ENCODE measurements at regions not wholly inside any gene's neighbourhood (a gene's known extent, or its start where the extent isn't known, plus 50 kb on each side); places are given as distances from the start of the nearest gene placed in this dataset.
"Not testable (repeated sequence)": the region's sequence is repeated elsewhere in the genome, so short reads cannot be mapped to it uniquely, and the experiment has no call there.

GRCh38 chr4:149987330-149988086 is 90.7 kb upstream of the DCLK2 start:
- DNase-seq = no peak

GRCh38 chr4:149988087-149988410 is 90.2 kb upstream of the DCLK2 start:
- DNase-seq = no peak

DNA sequence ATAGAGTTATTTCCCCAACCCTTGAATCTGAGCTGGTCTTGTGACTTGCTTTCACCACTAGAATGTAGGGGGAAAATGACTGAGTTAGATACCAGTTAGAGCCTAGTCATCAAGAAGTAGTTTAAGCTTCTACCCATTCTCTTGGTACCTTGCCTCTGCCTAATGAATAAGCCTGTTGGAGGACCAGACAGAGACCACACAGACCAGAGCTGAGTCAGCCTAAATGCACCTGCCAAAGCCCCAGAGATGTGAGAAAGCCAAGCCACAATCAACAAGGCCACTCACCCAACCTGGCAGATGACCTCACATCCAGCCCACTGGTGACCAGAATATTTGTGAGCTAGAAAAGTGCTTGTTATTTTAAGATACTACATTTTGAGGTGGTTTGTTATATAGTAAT is 85.2 kb upstream of the DCLK2 start:
- DNase-seq = no peak

DNA sequence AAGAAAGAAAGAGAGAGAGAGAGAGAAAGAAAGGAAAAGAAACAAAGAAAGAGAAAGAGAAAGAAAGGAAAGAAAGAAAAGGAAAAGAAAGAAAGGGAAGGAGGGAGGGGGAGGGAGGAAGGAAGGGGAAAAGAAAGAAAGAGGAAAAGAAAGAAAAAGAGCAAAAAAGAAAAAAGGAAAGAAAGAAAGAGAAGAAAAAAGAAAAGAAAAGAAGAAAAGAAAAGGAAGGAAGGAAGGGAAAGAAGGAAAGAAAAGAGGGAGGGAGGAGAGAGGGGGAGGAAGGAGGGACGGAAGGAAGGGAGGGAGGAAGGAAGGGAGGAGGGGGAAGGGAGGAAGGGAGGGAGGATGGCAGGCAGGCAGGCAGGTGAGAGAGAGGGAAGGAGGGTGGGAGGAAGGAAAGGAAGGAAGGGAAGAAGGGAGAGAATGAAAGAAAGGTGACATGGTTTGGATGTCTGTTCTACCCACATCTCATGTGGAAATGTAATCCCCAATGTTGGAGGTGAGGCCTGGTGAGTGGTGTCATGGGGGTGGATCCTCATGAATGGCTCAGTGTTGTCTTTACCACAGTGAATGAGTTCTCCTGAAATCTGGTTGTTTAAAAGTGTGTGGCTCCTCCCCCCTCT is 83.0 kb upstream of the DCLK2 start:
- DNase-seq = no peak

- DNase-seq = peak in 2 of 3 donors; percentile 13 to 22
Measured at GRCh38 chr4:149997881-149998421, 80.3 kb upstream of the DCLK2 start.

GRCh38 chr4:149999485-150000074 is 78.7 kb upstream of the DCLK2 start:
- DNase-seq = peak; percentile 58 to 69 (median 66)

DNA sequence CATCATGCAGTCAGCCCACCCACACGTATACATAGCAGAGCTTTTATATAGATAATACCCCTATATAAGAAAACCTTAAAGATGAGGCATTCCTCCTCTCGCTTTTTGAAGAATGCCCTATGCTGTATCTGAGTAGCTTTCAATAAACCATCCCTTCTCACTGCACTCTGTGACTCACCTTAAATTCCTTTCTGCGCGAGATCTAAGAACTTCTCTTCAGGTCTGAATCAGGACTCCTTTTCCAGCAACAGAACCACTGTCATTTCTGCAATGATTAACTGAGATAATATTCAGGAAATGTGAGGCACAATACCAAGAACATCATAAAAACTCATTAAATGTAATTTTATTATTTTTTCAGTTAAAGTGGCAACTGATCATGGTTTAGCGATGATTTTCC is 76.4 kb upstream of the DCLK2 start:
- no peak for DNase-seq

DNA sequence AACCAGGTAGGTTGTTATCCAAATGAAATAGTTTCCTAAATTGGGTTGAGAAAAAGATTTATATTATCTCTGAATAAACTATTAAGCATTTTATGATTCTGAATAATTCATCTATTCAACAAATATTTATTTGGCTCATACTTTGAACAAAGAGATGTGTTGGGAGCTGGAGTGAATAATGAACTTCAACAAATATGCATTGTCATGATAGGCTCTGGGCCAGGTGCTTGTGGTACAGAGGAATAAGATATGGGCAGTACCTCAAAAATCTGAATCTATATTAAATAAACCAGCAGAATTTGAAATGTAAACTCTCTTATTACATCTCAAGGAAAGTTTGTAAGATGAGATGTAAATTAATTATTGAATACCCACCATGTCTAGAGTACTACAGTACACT is 75.7 kb upstream of the DCLK2 start:
- DNase-seq = no peak

GRCh38 chr4:150004481-150004880 is 73.8 kb upstream of the DCLK2 start:
- peak in 1 of 3 donors; percentile 4 for DNase-seq

GRCh38 chr4:150005537-150005936 is 72.7 kb upstream of the DCLK2 start:
- DNase-seq = no peak

DNA sequence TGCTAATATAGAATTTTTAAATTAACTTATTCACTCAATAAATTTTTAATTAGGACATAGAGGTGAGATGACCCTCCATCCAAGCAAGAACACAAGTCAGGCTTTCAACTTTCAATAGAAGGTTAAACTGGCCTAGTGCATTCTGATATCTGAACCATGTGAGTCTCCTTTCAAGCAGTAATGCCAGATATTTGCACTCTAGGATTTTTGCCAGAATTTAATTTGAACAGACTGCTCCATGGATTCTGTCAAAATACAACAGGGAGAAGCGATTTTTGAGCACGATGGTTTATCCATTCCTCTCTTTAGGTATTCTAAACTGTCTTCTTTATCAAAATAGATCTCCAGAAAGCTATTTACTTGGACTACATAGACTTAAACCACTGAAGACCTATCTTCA is 72.0 kb upstream of the DCLK2 start:
- no peak for DNase-seq

DNA sequence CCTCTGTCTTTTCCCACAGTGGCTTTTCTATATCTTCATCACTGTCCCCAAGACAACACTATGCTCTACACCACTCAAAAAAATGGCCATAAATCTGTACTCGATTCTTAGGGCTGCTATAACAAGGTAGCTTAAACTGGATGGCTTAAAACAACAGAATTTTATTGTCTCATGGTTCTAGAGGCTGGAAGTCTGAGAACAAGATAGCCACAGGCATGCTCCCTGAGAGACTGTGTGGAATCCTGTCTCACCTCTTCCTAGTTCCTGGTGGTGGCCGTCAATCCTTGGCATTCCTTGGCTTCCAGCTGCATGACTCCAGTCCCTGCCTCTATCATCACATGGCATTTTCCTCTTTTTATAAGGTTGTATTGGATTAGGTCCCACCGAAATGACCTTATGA is 70.7 kb upstream of the DCLK2 start:
- no peak for DNase-seq

- peak; percentile 67 to 82 (median 74) for DNase-seq
Measured at GRCh38 chr4:150008546-150008945, 69.7 kb upstream of the DCLK2 start.

DNA sequence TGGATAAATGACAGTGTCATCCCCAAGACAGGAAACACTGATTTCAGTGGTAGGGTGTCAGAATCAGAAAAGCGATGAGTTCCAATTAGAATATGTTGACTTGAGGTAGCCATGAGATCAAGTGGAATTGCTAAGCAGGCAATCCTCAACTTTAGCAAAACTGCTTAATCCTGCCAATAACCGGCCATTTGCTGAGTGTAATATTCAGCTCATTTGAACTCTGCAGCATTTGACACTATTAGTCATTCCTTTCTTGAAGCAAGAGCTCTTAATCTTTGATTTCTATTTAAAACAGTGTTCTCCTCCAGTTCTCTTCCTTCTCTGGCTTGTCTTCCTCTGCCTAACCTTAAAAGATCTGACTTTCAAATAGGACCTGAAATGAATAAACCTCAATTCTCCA is 68.7 kb upstream of the DCLK2 start:
- no peak for DNase-seq

- peak; percentile 22 to 51 (median 26) for DNase-seq
Measured at GRCh38 chr4:150010525-150011126, 67.6 kb upstream of the DCLK2 start.

- DNase-seq = no peak
Measured at GRCh38 chr4:150012851-150013360, 65.3 kb upstream of the DCLK2 start.

- not testable (repeated sequence) for DNase-seq
Measured at GRCh38 chr4:150015910-150016309, 62.3 kb upstream of the DCLK2 start.

- peak; percentile 39 to 58 (median 53) for DNase-seq
Measured at GRCh38 chr4:150016621-150017020, 61.6 kb upstream of the DCLK2 start.

GRCh38 chr4:150018257-150018656 is 60.0 kb upstream of the DCLK2 start:
- no peak for DNase-seq

- DNase-seq = no peak
Measured at GRCh38 chr4:150021483-150021882, 56.8 kb upstream of the DCLK2 start.

GRCh38 chr4:150023489-150023888 is 54.8 kb upstream of the DCLK2 start:
- no peak for DNase-seq

GRCh38 chr4:150026987-150027386 is 51.3 kb upstream of the DCLK2 start:
- DNase-seq = not testable (repeated sequence)

Measured in suppressor macrophage treated with lipopolysaccharide for 1 hour (primary cell).